MM.1S (cell line): ENCODE measurements at regions not wholly inside any gene's neighbourhood (a gene's known extent, or its start where the extent isn't known, plus 50 kb on each side); places are given as distances from the start of the nearest gene placed in this dataset.

Experiments used
- CTCF ChIP-seq: fragments of 300-600 bp; sonication (generic); IDR thresholded peaks from 2 replicates; pipeline ENCODE4 v1.5.1; 2016; ENCODE audit warnings: antibody characterized with exemption, low read length, mixed read lengths
- EZH2 ChIP-seq: fragments of 300-600 bp; sonication (generic); optimal IDR thresholded peaks from 2 replicates; pipeline ENCODE3; 2017; ENCODE audit warnings: low read depth, mild to moderate bottlenecking, antibody characterized with exemption, low read length, mixed read lengths
- EZH2phosphoT487 ChIP-seq: fragments of 300-600 bp; sonication (generic); IDR thresholded peaks from 2 replicates; pipeline ENCODE4 v1.6.1; 2018; ENCODE audit warnings: antibody characterized with exemption, low read length

GRCh38 chr17:53012364-53012763, 810.4 kb upstream of the KIF2B start:
- TF ChIP-seq CTCF = no peak
- TF ChIP-seq EZH2phosphoT487 = no peak
- TF ChIP-seq EZH2 = no peak
